ENCODE measurements at regions not wholly inside any gene's neighbourhood (a gene's known extent, or its start where the extent isn't known, plus 50 kb on each side); places are given as distances from the start of the nearest gene placed in this dataset.

GRCh38 chr12:113634474-113634873 lies 162.8 kb upstream of the LHX5 start:
- Histone ChIP-seq H3K9me3 (ENCODE audit: control insufficient read depth, low read depth, low read length) (no peaks in the 10 kb centered on the region), H3K79me2 (ENCODE audit: insufficient read depth, low read length) (no peaks in the 10 kb centered on the region), H3K9ac (ENCODE audit: extremely low read depth, insufficient read length, low read length) (no peak overlapping the region), H3K27me3 (ENCODE audit: insufficient read depth, low read length) (no peaks in the 10 kb centered on the region), H3K4me1 (ENCODE audit: insufficient read depth, low read length) (peaks cover 5% of the 10 kb centered on the region; the same call in 1 of the 2 replicates), H3K27ac (ENCODE audit: insufficient read length, low read depth, low read length) (no peak overlapping the region), H2BK5ac (ENCODE audit: insufficient read length, low read length) (no peak overlapping the region), H3T11ph (ENCODE audit: low read length) (no peak overlapping the region), H3K4me2 (ENCODE audit: insufficient read depth, insufficient read length, low read length) (no peak overlapping the region), H2BK15ac (ENCODE audit: low read depth, low read length) (no peak overlapping the region), H2AFZ (ENCODE audit: low read length) (no peak overlapping the region), H3K4ac (ENCODE audit: low read depth, low read length) (no peak overlapping the region), H3K23ac (ENCODE audit: insufficient read length, low read depth, low read length) (no peak overlapping the region), H4K91ac (ENCODE audit: insufficient read length, low read depth, low read length) (no peak overlapping the region), H2BK20ac (ENCODE audit: low read depth, low read length, poor library complexity, severe bottlenecking) (no peak overlapping the region), H2BK120ac (ENCODE audit: low read depth, low read length, poor library complexity, severe bottlenecking) (no peak overlapping the region), H3K23me2 (ENCODE audit: insufficient read length, low read depth, low read length, poor library complexity, severe bottlenecking) (no peaks in the 10 kb centered on the region), H2BK12ac (ENCODE audit: insufficient read length, low read depth, low read length) (no peak overlapping the region), H4K5ac (ENCODE audit: insufficient read length, low read depth, low read length) (no peak overlapping the region), H4K20me1 (ENCODE audit: control insufficient read depth, insufficient read depth, insufficient read length) (no peaks in the 10 kb centered on the region), H3K56ac (ENCODE audit: insufficient read length, low read depth, low read length) (no peak overlapping the region), H4K8ac (replicated peaks; ENCODE audit: insufficient read length, low read depth, low read length) (no peak overlapping the region), H3K18ac (ENCODE audit: insufficient read length, low read depth, low read length) (no peak overlapping the region), H3K14ac (ENCODE audit: insufficient read depth, low read length) (no peak overlapping the region), H2AK5ac (ENCODE audit: insufficient read length, low read length) (no peak overlapping the region), H3K79me1 (ENCODE audit: insufficient read depth, low read depth, low read length, poor library complexity, severe bottlenecking) (no peaks in the 10 kb centered on the region)
- H3K27ac Mint-ChIP-seq = no peak overlapping the region; a peak in 1 of 7 replicates
- TF ChIP-seq, protein P1, sequence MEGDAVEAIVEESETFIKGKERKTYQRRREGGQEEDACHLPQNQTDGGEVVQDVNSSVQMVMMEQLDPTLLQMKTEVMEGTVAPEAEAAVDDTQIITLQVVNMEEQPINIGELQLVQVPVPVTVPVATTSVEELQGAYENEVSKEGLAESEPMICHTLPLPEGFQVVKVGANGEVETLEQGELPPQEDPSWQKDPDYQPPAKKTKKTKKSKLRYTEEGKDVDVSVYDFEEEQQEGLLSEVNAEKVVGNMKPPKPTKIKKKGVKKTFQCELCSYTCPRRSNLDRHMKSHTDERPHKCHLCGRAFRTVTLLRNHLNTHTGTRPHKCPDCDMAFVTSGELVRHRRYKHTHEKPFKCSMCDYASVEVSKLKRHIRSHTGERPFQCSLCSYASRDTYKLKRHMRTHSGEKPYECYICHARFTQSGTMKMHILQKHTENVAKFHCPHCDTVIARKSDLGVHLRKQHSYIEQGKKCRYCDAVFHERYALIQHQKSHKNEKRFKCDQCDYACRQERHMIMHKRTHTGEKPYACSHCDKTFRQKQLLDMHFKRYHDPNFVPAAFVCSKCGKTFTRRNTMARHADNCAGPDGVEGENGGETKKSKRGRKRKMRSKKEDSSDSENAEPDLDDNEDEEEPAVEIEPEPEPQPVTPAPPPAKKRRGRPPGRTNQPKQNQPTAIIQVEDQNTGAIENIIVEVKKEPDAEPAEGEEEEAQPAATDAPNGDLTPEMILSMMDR (conservative IDR thresholded peaks at IDR 0.05) = no peak
- no CpG with 5 or more reads among the region's 6 CpGs for WGBS (ENCODE audit: extremely low coverage, insufficient read length, low lambda C conversion rate)
- H3K27me3 Mint-ChIP-seq (ENCODE audit: low read depth) = peaks cover 30% of the 10 kb centered on the region
- H3K4me1 Mint-ChIP-seq = peaks cover 38 to 43% of the 10 kb centered on the region in 2 experiments
- no peak for DNase-seq
- H3K36me3 Mint-ChIP-seq (ENCODE audit: insufficient read depth in 1 of 3, low read depth in 3 of 3) = peaks cover 2 to 26% (median 5%) of the 10 kb centered on the region in 3 experiments; a peak in 5 of 7 replicates
- H3K9me3 Mint-ChIP-seq = peaks cover 15 to 17% of the 10 kb centered on the region in 2 experiments
- no peak overlapping the region for H3K4me3 Mint-ChIP-seq

All from H9 (cell line).